ENCODE measurements at regions not wholly inside any gene's neighbourhood (a gene's known extent, or its start where the extent isn't known, plus 50 kb on each side); places are given as distances from the start of the nearest gene placed in this dataset.

DNA sequence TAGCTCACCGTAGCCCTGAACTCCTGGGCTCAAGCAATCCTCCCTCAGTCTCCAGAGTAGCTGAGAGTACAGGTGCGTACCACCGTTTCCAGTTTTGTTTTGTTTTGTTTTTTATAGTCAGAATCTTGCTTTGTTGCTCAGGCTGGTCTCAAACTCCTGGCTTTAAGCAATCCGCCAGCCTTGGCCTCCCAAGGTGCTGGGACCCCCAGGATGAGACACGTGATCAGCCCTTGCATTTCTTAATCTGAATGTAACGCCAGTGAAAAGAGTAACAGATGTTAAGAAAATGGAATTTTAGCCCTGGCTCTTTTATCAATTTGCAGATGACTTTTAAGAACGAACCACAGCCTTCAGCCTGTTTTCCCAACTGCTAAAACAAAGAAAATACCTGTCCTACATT, 451.3 kb downstream of the SHQ1 start:
- TF ChIP-seq, protein P1, sequence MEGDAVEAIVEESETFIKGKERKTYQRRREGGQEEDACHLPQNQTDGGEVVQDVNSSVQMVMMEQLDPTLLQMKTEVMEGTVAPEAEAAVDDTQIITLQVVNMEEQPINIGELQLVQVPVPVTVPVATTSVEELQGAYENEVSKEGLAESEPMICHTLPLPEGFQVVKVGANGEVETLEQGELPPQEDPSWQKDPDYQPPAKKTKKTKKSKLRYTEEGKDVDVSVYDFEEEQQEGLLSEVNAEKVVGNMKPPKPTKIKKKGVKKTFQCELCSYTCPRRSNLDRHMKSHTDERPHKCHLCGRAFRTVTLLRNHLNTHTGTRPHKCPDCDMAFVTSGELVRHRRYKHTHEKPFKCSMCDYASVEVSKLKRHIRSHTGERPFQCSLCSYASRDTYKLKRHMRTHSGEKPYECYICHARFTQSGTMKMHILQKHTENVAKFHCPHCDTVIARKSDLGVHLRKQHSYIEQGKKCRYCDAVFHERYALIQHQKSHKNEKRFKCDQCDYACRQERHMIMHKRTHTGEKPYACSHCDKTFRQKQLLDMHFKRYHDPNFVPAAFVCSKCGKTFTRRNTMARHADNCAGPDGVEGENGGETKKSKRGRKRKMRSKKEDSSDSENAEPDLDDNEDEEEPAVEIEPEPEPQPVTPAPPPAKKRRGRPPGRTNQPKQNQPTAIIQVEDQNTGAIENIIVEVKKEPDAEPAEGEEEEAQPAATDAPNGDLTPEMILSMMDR (IDR thresholded peaks at IDR 0.05), result no peak
- DNase-seq (ENCODE audit: extremely low spot score, unreplicated experiment), result no peak
- H3K4me3 Mint-ChIP-seq (ENCODE audit: unreplicated experiment), result no peak overlapping the region
- no peaks in the 10 kb centered on the region for H3K27me3 Mint-ChIP-seq (ENCODE audit: unreplicated experiment)
- H3K4me1 Mint-ChIP-seq (ENCODE audit: unreplicated experiment), result peaks cover 38% of the 10 kb centered on the region
- no peaks in the 10 kb centered on the region for H3K36me3 Mint-ChIP-seq (ENCODE audit: unreplicated experiment)
- H3K9me3 Mint-ChIP-seq (ENCODE audit: unreplicated experiment), result no peaks in the 10 kb centered on the region
- H3K27ac Mint-ChIP-seq (ENCODE audit: unreplicated experiment), result no peak overlapping the region

DNA sequence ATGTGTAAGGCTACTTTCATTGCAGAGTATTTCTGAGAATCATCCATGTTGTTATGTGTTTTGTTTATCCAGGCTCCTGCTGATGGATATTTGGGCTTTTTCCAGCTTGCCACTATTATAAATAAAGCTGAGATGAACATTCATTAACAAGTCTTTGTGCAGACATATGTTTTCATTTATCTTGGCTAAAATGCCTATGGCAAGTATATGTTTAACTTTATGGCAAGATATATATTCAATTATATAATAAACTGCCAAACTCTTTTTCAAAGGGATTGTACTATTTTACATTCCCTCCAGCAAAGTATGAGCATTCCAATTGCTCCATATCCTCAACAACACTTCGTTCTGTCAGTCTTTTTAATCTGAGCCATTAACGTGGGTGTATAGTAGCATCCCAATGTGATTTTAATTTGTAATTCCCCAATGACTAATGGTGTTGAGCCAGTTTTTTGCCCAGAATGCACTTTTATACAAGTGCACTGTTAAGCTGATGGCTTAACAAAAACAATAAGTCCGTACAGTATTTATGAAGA, 452.4 kb downstream of the SHQ1 start:
- TF ChIP-seq, protein P1 (IDR thresholded peaks at IDR 0.05), result no peak
- DNase-seq (ENCODE audit: extremely low spot score, unreplicated experiment), result no peak
- no peaks in the 10 kb centered on the region for H3K27me3 Mint-ChIP-seq (ENCODE audit: unreplicated experiment)
- no peaks in the 10 kb centered on the region for H3K36me3 Mint-ChIP-seq (ENCODE audit: unreplicated experiment)
- no peaks in the 10 kb centered on the region for H3K9me3 Mint-ChIP-seq (ENCODE audit: unreplicated experiment)
- peak overlapping the region; percentile 36 for H3K27ac Mint-ChIP-seq (ENCODE audit: unreplicated experiment)
- peaks cover 37% of the 10 kb centered on the region for H3K4me1 Mint-ChIP-seq (ENCODE audit: unreplicated experiment)
- no peak overlapping the region for H3K4me3 Mint-ChIP-seq (ENCODE audit: unreplicated experiment)

DNA sequence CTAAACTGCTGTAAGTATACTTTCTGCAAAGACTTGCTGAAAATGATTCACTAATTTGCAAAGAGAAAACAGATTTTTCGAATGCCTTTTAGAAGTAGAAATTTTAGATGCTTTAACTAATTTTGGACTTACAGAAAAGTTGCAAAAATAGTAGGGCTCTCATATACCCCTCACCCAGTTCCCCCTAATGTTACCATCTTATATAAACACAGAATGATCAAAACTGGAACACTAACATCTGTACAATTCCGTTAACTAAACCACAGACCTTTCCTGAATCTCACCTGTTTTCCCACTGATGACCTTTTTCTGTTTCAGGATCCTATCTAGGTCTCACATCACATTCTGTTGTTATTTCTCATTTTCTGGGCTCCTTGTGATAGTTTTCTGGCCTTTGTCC, 454.8 kb downstream of the SHQ1 start:
- H3K27ac Mint-ChIP-seq (ENCODE audit: unreplicated experiment), result no peak overlapping the region
- no peak overlapping the region for H3K4me3 Mint-ChIP-seq (ENCODE audit: unreplicated experiment)
- TF ChIP-seq, protein P1 (IDR thresholded peaks at IDR 0.05), result no peak
- DNase-seq (ENCODE audit: extremely low spot score, unreplicated experiment), result no peak
- peaks cover 39% of the 10 kb centered on the region for H3K4me1 Mint-ChIP-seq (ENCODE audit: unreplicated experiment)
- H3K9me3 Mint-ChIP-seq (ENCODE audit: unreplicated experiment), result no peaks in the 10 kb centered on the region
- H3K27me3 Mint-ChIP-seq (ENCODE audit: unreplicated experiment), result no peaks in the 10 kb centered on the region
- no peaks in the 10 kb centered on the region for H3K36me3 Mint-ChIP-seq (ENCODE audit: unreplicated experiment)

DNA sequence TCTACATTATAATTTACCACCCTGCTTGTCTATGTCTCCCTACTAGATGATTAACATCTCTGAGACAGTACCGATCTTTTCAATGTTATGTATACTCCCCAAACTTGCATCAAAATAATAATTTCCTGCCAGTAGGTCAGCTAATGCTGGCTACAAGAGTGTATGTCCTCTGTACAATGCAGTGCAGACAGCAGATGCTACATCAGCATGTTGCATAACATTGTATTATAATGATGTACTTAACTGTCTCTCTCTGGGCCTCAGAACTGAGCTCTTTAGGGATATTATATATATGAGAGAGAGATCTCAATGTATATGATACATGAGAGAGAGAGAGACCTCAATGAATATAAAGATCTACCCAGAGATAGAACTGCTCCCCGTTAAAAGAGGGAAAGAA, 456.6 kb downstream of the SHQ1 start:
- DNase-seq (ENCODE audit: extremely low spot score, unreplicated experiment), result no peak
- Mint-ChIP-seq H3K4me1 (ENCODE audit: unreplicated experiment) (peaks cover 41% of the 10 kb centered on the region), H3K27me3 (ENCODE audit: unreplicated experiment) (no peaks in the 10 kb centered on the region), H3K27ac (ENCODE audit: unreplicated experiment) (no peak overlapping the region), H3K4me3 (ENCODE audit: unreplicated experiment) (no peak overlapping the region), H3K9me3 (ENCODE audit: unreplicated experiment) (no peaks in the 10 kb centered on the region), H3K36me3 (ENCODE audit: unreplicated experiment) (no peaks in the 10 kb centered on the region)
- TF ChIP-seq, protein P1 (IDR thresholded peaks at IDR 0.05), result no peak

DNA sequence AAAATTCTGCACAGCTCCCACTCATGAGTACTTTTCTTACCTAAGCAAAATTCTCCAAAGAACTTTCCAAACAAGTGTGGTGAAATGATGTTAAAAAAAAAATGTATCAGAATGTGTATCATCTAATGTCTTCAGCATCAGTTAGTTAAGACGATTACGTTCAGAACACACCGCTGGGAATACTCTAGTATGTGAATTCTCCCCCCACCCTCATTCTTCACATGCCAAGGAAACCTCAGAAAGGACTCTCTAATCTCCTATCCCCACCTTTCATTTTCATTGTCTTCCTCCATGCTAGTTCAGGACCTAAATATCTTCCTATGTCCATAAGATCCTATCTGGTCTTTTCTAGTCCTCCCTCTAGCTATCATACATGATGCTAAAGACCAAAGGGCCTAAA, 457.4 kb downstream of the SHQ1 start:
- no peak overlapping the region for H3K4me3 Mint-ChIP-seq (ENCODE audit: unreplicated experiment)
- no peaks in the 10 kb centered on the region for H3K9me3 Mint-ChIP-seq (ENCODE audit: unreplicated experiment)
- H3K27me3 Mint-ChIP-seq (ENCODE audit: unreplicated experiment), result no peaks in the 10 kb centered on the region
- no peak overlapping the region for H3K27ac Mint-ChIP-seq (ENCODE audit: unreplicated experiment)
- TF ChIP-seq, protein P1 (IDR thresholded peaks at IDR 0.05), result no peak
- H3K4me1 Mint-ChIP-seq (ENCODE audit: unreplicated experiment), result peaks cover 37% of the 10 kb centered on the region
- H3K36me3 Mint-ChIP-seq (ENCODE audit: unreplicated experiment), result no peaks in the 10 kb centered on the region
- no peak for DNase-seq (ENCODE audit: extremely low spot score, unreplicated experiment)

Data from osteocyte (in vitro differentiated cells).